Uterus (tissue), 3 donors: ENCODE measurements at regions not wholly inside any gene's neighbourhood (a gene's known extent, or its start where the extent isn't known, plus 50 kb on each side); places are given as distances from the start of the nearest gene placed in this dataset.

Experiments used
- DNase-seq, 2 donors: peaks; one replicate each; pipeline ENCODE4 v3.0.0-alpha.2; 2019 to 2020
- H3K27ac ChIP-seq, 2 donors: fragments of 200-600 bp; sonication (generic); 1 replicate in 1 of 2; 2 replicates in 1 of 2; pipeline ENCODE4 v1.5.1; 2016 to 2018
- H3K27me3 ChIP-seq, 2 donors: fragments of 200-600 bp; sonication (generic); one replicate each; pipeline ENCODE4 v1.5.1; 2018 to 2019; ENCODE audit warnings: control low read depth in 1 of 2
- H3K36me3 ChIP-seq, 2 donors: fragments of 200-600 bp; sonication (generic); one replicate each; pipeline ENCODE4 v1.5.1; 2019; ENCODE audit warnings: control low read depth in 1 of 2
- H3K4me1 ChIP-seq, 2 donors: fragments of 200-600 bp; sonication (generic); one replicate each; pipeline ENCODE4 v1.5.1; 2018 to 2019; ENCODE audit warnings: control low read depth in 1 of 2
- H3K4me3 ChIP-seq, 2 donors: fragments of 200-600 bp; sonication (generic); 1 replicate in 1 of 2; 2 replicates in 1 of 2; pipeline ENCODE4 v1.5.1; 2018 to 2019; ENCODE audit warnings: mild to moderate bottlenecking in 1 of 2
- H3K9me3 ChIP-seq, 2 donors: fragments of 200-600 bp; sonication (generic); one replicate each; pipeline ENCODE4 v1.5.1; 2019; ENCODE audit warnings: control low read depth in 1 of 2
- CTCF ChIP-seq, 4 experiments: fragments of 200-600 bp in 2 of 4; fragments of 450-650 bp in 2 of 4; sonication (generic) in 2 of 4; IDR thresholded peaks; one replicate each; pipeline ENCODE4 v1.5.1; 2016 to 2019; ENCODE audit warnings: antibody characterized with exemption in 4 of 4, mild to moderate bottlenecking in 2 of 4, moderate library complexity in 1 of 4
- POLR2A ChIP-seq, 2 donors: fragments of 450-650 bp; IDR thresholded peaks; one replicate each; pipeline ENCODE4 v1.6.1; 2016; ENCODE audit warnings: antibody characterized with exemption in 2 of 2, mild to moderate bottlenecking in 1 of 2, moderate library complexity in 1 of 2
- intact Hi-C: fragments of 100-400 bp; cut with DNase I; formaldehyde crosslinking; loops from one replicate; pipeline ENCODE4 v1.15.1; 2023; ENCODE audit warnings: low total_unique reads
- donor health status: DM: yes; HTN: yes; CAD: no.

GRCh38 chr7:51774178-51774577 is 457.6 kb upstream of the COBL start:
- Histone ChIP-seq H3K4me3 (no peak overlapping the region), H3K27me3 (no peaks in the 10 kb centered on the region), H3K36me3 (no peaks in the 10 kb centered on the region), H3K9me3 (no peaks in the 10 kb centered on the region), H3K27ac (no peak overlapping the region), H3K4me1 (no peaks in the 10 kb centered on the region)
- TF ChIP-seq POLR2A (IDR thresholded peaks at IDR 0.05), result no peak
- TF ChIP-seq CTCF (IDR thresholded peaks at IDR 0.05), result no peak
- intact Hi-C loops, result no loop called here
- DNase-seq, result no peak

- DNase-seq, result no peak
- H3K4me3 ChIP-seq, result no peak overlapping the region
- H3K9me3 ChIP-seq, result no peaks in the 10 kb centered on the region
- no peaks in the 10 kb centered on the region for H3K36me3 ChIP-seq
- no peak for TF ChIP-seq POLR2A (IDR thresholded peaks at IDR 0.05)
- no peak for TF ChIP-seq CTCF (IDR thresholded peaks at IDR 0.05)
- H3K27me3 ChIP-seq, result no peaks in the 10 kb centered on the region
- no peak overlapping the region for H3K27ac ChIP-seq
- no peaks in the 10 kb centered on the region for H3K4me1 ChIP-seq
- intact Hi-C loops, result no loop called here
Observed at GRCh38 chr7:51772190-51772589, 455.6 kb upstream of the COBL start.

DNA sequence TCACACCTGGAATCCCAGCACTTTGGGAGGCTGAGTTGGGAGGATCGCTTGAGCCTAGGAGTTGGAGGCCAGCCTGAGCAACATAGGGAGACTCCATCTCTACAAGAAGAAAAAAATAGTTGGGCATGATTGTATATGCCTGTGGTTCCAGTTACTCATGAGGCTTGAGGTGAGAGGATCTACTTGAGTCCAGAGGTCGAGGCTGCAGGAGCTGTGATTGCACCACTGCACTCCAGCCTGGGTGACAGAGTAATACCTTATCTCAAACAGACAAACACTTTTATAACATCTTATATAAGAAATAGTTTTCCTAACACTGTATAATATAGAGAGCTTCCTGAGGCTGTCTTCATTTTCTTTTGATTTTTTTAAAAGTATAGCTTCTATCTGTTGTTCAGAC is 448.4 kb upstream of the COBL start:
- Histone ChIP-seq H3K4me3 (no peak overlapping the region), H3K4me1 (no peaks in the 10 kb centered on the region), H3K9me3 (no peaks in the 10 kb centered on the region), H3K36me3 (no peaks in the 10 kb centered on the region), H3K27ac (no peak overlapping the region), H3K27me3 (no peaks in the 10 kb centered on the region)
- TF ChIP-seq POLR2A (IDR thresholded peaks at IDR 0.05) (no peak), CTCF (IDR thresholded peaks at IDR 0.05) (no peak)
- no peak for DNase-seq
- intact Hi-C loops, result no loop called here

DNA sequence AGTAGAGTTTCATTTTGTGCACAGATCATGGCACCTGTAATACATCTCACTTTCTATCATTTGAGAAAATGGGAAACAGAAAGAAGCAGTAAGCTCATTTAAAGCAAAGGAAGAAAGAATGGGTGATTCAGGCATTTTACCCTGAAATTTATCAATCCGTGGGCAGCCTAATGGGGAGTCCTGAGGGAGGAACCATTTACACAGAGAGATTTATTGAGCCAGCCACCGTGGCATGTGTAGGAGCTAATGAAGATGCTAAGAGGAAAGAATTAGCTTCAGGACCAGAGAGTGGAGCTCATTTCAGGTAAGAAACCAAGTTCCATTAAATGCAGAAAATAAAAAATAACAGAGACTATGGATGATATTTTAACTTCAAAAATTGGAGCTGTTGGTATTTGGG is 443.4 kb upstream of the COBL start:
- TF ChIP-seq POLR2A (IDR thresholded peaks at IDR 0.05) (no peak), CTCF (IDR thresholded peaks at IDR 0.05) (no peak)
- H3K9me3 ChIP-seq, result no peaks in the 10 kb centered on the region
- no peaks in the 10 kb centered on the region for H3K27me3 ChIP-seq
- no peak overlapping the region for H3K27ac ChIP-seq
- no peaks in the 10 kb centered on the region for H3K4me1 ChIP-seq
- no peak for DNase-seq
- intact Hi-C loops, result no loop called here
- H3K4me3 ChIP-seq, result no peak overlapping the region
- H3K36me3 ChIP-seq, result no peaks in the 10 kb centered on the region

DNA sequence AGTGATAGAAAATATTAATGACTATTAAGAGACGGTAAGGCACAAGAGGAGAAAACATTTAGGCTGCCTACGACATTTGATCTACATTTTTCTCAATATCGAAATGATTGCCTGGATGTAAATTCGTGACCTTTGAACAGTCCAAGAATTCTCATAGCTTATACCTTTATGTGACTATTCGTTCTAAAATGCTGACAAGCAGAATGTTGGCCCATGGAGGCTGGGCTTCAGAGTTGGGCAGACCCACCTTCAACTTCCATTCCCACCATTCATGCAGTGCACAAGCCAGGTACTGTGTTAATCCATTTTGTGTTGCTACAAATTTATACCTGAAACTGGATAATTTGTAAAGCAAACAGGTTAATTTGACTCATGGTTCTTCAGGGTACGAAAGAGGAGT is 441.4 kb upstream of the COBL start:
- H3K36me3 ChIP-seq, result no peaks in the 10 kb centered on the region
- H3K9me3 ChIP-seq, result no peaks in the 10 kb centered on the region
- no peak for DNase-seq
- TF ChIP-seq POLR2A (IDR thresholded peaks at IDR 0.05) (no peak), CTCF (IDR thresholded peaks at IDR 0.05) (no peak)
- intact Hi-C loops, result no loop called here
- no peak overlapping the region for H3K27ac ChIP-seq
- H3K4me3 ChIP-seq, result no peak overlapping the region
- no peaks in the 10 kb centered on the region for H3K4me1 ChIP-seq
- H3K27me3 ChIP-seq, result no peaks in the 10 kb centered on the region
